ENCODE measurements at regions not wholly inside any gene's neighbourhood (a gene's known extent, or its start where the extent isn't known, plus 50 kb on each side); places are given as distances from the start of the nearest gene placed in this dataset.

GRCh38 chr7:98707076-98707475 is 90.0 kb downstream of the NPTX2 start:
- Histone ChIP-seq H4K8ac (ENCODE audit: low read depth, low read length) (no peak overlapping the region), H2AFZ (ENCODE audit: low read length) (no peak overlapping the region), H3K23ac (ENCODE audit: low read depth, low read length, poor library complexity) (no peak overlapping the region), H2BK5ac (ENCODE audit: low read length) (no peak overlapping the region), H3K79me1 (ENCODE audit: low read depth, low read length) (no peaks in the 10 kb centered on the region), H3K18ac (ENCODE audit: low read length) (no peak overlapping the region), H3K14ac (ENCODE audit: low read length) (no peak overlapping the region), H3K4me1 (ENCODE audit: control insufficient read depth in 2 of 2, insufficient read depth in 1 of 2, low read depth in 1 of 2, low read length in 2 of 2) (no peaks in the 10 kb centered on the region), H3K4me3 (ENCODE audit: low read length in 2 of 2) (no peak overlapping the region), H2BK12ac (ENCODE audit: low read length) (no peak overlapping the region), H2BK15ac (ENCODE audit: low read length) (no peak overlapping the region), H4K91ac (ENCODE audit: low read depth, low read length, poor library complexity) (no peak overlapping the region), H3K27me3 (ENCODE audit: control insufficient read depth in 3 of 3, insufficient read depth in 3 of 3, low read depth in 1 of 3, low read length in 3 of 3) (peaks cover 0 to 6% (median 0%) of the 10 kb centered on the region in 3 experiments), H3K36me3 (replicated peaks in 1 of 2; ENCODE audit: control insufficient read depth in 2 of 2, insufficient read depth in 2 of 2, low read length in 2 of 2) (no peaks in the 10 kb centered on the region), H3K9ac (ENCODE audit: low read depth, low read length, poor library complexity) (no peak overlapping the region), H3K9me3 (replicated peaks in 1 of 2; ENCODE audit: control insufficient read depth in 2 of 2, insufficient read depth in 1 of 2, low read depth in 1 of 2, low read length in 2 of 2) (peaks cover 0 to 1% of the 10 kb centered on the region in 2 donors), H2BK120ac (ENCODE audit: low read depth, low read length) (no peak overlapping the region), H3K27ac (replicated peaks; ENCODE audit: low read length) (no peak overlapping the region), H3K4ac (ENCODE audit: low read length) (no peak overlapping the region), H3K4me2 (ENCODE audit: insufficient read depth, low read length, poor library complexity, severe bottlenecking) (no peak overlapping the region), H2AK5ac (ENCODE audit: low read depth, low read length) (no peak overlapping the region)
- no peak for DNase-seq (ENCODE audit: low spot score)
- WGBS, 2 donors (ENCODE audit: extremely low coverage in 2 of 2, insufficient read length in 2 of 2, insufficient replicate concordance in 1 of 2) = no CpG with 5 or more reads among the region's 4 CpGs

- Histone ChIP-seq H3K9ac (ENCODE audit: low read depth, low read length, poor library complexity) (no peak overlapping the region), H3K18ac (ENCODE audit: low read length) (peak overlapping the region; percentile 24), H3K79me1 (ENCODE audit: low read depth, low read length) (no peaks in the 10 kb centered on the region), H3K27me3 (ENCODE audit: control insufficient read depth in 3 of 3, insufficient read depth in 3 of 3, low read depth in 1 of 3, low read length in 3 of 3) (no peaks in the 10 kb centered on the region), H3K4ac (ENCODE audit: low read length) (no peak overlapping the region), H3K23ac (ENCODE audit: low read depth, low read length, poor library complexity) (no peak overlapping the region), H2AK5ac (ENCODE audit: low read depth, low read length) (no peak overlapping the region), H3K27ac (replicated peaks; ENCODE audit: low read length) (no peak overlapping the region), H2BK15ac (ENCODE audit: low read length) (no peak overlapping the region), H3K9me3 (replicated peaks in 1 of 2; ENCODE audit: control insufficient read depth in 2 of 2, insufficient read depth in 1 of 2, low read depth in 1 of 2, low read length in 2 of 2) (no peaks in the 10 kb centered on the region), H2BK120ac (ENCODE audit: low read depth, low read length) (no peak overlapping the region), H3K14ac (ENCODE audit: low read length) (peak overlapping the region; percentile 21), H3K4me1 (ENCODE audit: control insufficient read depth in 2 of 2, insufficient read depth in 1 of 2, low read depth in 1 of 2, low read length in 2 of 2) (no peaks in the 10 kb centered on the region), H2BK12ac (ENCODE audit: low read length) (no peak overlapping the region), H2BK5ac (ENCODE audit: low read length) (peak overlapping the region; percentile 22), H4K8ac (ENCODE audit: low read depth, low read length) (no peak overlapping the region), H3K36me3 (replicated peaks in 1 of 2; ENCODE audit: control insufficient read depth in 2 of 2, insufficient read depth in 2 of 2, low read length in 2 of 2) (no peaks in the 10 kb centered on the region), H3K4me2 (ENCODE audit: insufficient read depth, low read length, poor library complexity, severe bottlenecking) (no peak overlapping the region), H3K4me3 (ENCODE audit: low read length in 2 of 2) (no peak overlapping the region), H2AFZ (ENCODE audit: low read length) (no peak overlapping the region), H4K91ac (ENCODE audit: low read depth, low read length, poor library complexity) (no peak overlapping the region)
- no CpG with 5 or more reads among the region's 10 CpGs for WGBS, 2 donors (ENCODE audit: extremely low coverage in 2 of 2, insufficient read length in 2 of 2, insufficient replicate concordance in 1 of 2)
- DNase-seq (ENCODE audit: low spot score) = no peak
Measured at GRCh38 chr7:98711945-98712344, 94.9 kb downstream of the NPTX2 start.

GRCh38 chr7:98713165-98713810 is 96.2 kb downstream of the NPTX2 start:
- Histone ChIP-seq H3K4ac (ENCODE audit: low read length) (no peak overlapping the region), H2BK12ac (ENCODE audit: low read length) (no peak overlapping the region), H3K4me1 (ENCODE audit: control insufficient read depth in 2 of 2, insufficient read depth in 1 of 2, low read depth in 1 of 2, low read length in 2 of 2) (no peaks in the 10 kb centered on the region), H2AK5ac (ENCODE audit: low read depth, low read length) (no peak overlapping the region), H3K27me3 (ENCODE audit: control insufficient read depth in 3 of 3, insufficient read depth in 3 of 3, low read depth in 1 of 3, low read length in 3 of 3) (no peaks in the 10 kb centered on the region), H3K23ac (ENCODE audit: low read depth, low read length, poor library complexity) (no peak overlapping the region), H3K9ac (ENCODE audit: low read depth, low read length, poor library complexity) (no peak overlapping the region), H3K4me3 (ENCODE audit: low read length in 2 of 2) (no peak overlapping the region), H2BK120ac (ENCODE audit: low read depth, low read length) (no peak overlapping the region), H3K14ac (ENCODE audit: low read length) (no peak overlapping the region), H2BK15ac (ENCODE audit: low read length) (no peak overlapping the region), H4K8ac (ENCODE audit: low read depth, low read length) (no peak overlapping the region), H3K9me3 (replicated peaks in 1 of 2; ENCODE audit: control insufficient read depth in 2 of 2, insufficient read depth in 1 of 2, low read depth in 1 of 2, low read length in 2 of 2) (no peaks in the 10 kb centered on the region), H2BK5ac (ENCODE audit: low read length) (no peak overlapping the region), H3K79me1 (ENCODE audit: low read depth, low read length) (no peaks in the 10 kb centered on the region), H3K36me3 (replicated peaks in 1 of 2; ENCODE audit: control insufficient read depth in 2 of 2, insufficient read depth in 2 of 2, low read length in 2 of 2) (no peaks in the 10 kb centered on the region), H3K4me2 (ENCODE audit: insufficient read depth, low read length, poor library complexity, severe bottlenecking) (no peak overlapping the region), H3K27ac (replicated peaks; ENCODE audit: low read length) (no peak overlapping the region), H3K18ac (ENCODE audit: low read length) (no peak overlapping the region), H4K91ac (ENCODE audit: low read depth, low read length, poor library complexity) (no peak overlapping the region), H2AFZ (ENCODE audit: low read length) (no peak overlapping the region)
- no CpG with 5 or more reads among the region's 6 CpGs for WGBS, 2 donors (ENCODE audit: extremely low coverage in 2 of 2, insufficient read length in 2 of 2, insufficient replicate concordance in 1 of 2)
- no peak for DNase-seq (ENCODE audit: low spot score)

- H2AFZ ChIP-seq (ENCODE audit: low read length) = no peak overlapping the region
- H3K4me1 ChIP-seq (ENCODE audit: control insufficient read depth in 2 of 2, insufficient read depth in 1 of 2, low read depth in 1 of 2, low read length in 2 of 2) = no peaks in the 10 kb centered on the region
- no CpG with 5 or more reads among the region's 8 CpGs for WGBS, 2 donors (ENCODE audit: extremely low coverage in 2 of 2, insufficient read length in 2 of 2, insufficient replicate concordance in 1 of 2)
- H3K23ac ChIP-seq (ENCODE audit: low read depth, low read length, poor library complexity) = no peak overlapping the region
- no peak overlapping the region for H4K8ac ChIP-seq (ENCODE audit: low read depth, low read length)
- no peak overlapping the region for H2BK120ac ChIP-seq (ENCODE audit: low read depth, low read length)
- H3K4me3 ChIP-seq (ENCODE audit: low read length in 2 of 2) = no peak overlapping the region
- no peak overlapping the region for H3K18ac ChIP-seq (ENCODE audit: low read length)
- H3K27ac ChIP-seq (replicated peaks; ENCODE audit: low read length) = no peak overlapping the region
- H3K4me2 ChIP-seq (ENCODE audit: insufficient read depth, low read length, poor library complexity, severe bottlenecking) = no peak overlapping the region
- no peak for DNase-seq (ENCODE audit: low spot score)
- no peak overlapping the region for H3K14ac ChIP-seq (ENCODE audit: low read length)
- no peak overlapping the region for H2BK12ac ChIP-seq (ENCODE audit: low read length)
- H2AK5ac ChIP-seq (ENCODE audit: low read depth, low read length) = no peak overlapping the region
- H3K9ac ChIP-seq (ENCODE audit: low read depth, low read length, poor library complexity) = no peak overlapping the region
- no peak overlapping the region for H3K4ac ChIP-seq (ENCODE audit: low read length)
- H3K36me3 ChIP-seq (replicated peaks in 1 of 2; ENCODE audit: control insufficient read depth in 2 of 2, insufficient read depth in 2 of 2, low read length in 2 of 2) = no peaks in the 10 kb centered on the region
- no peak overlapping the region for H2BK5ac ChIP-seq (ENCODE audit: low read length)
- H3K27me3 ChIP-seq (ENCODE audit: control insufficient read depth in 3 of 3, insufficient read depth in 3 of 3, low read depth in 1 of 3, low read length in 3 of 3) = no peaks in the 10 kb centered on the region
- no peaks in the 10 kb centered on the region for H3K9me3 ChIP-seq (replicated peaks in 1 of 2; ENCODE audit: control insufficient read depth in 2 of 2, insufficient read depth in 1 of 2, low read depth in 1 of 2, low read length in 2 of 2)
- H3K79me1 ChIP-seq (ENCODE audit: low read depth, low read length) = no peaks in the 10 kb centered on the region
- no peak overlapping the region for H4K91ac ChIP-seq (ENCODE audit: low read depth, low read length, poor library complexity)
- no peak overlapping the region for H2BK15ac ChIP-seq (ENCODE audit: low read length)
Measured at GRCh38 chr7:98719396-98719795, 102.3 kb downstream of the NPTX2 start.
